Psoas muscle (tissue), 7 donors: ENCODE measurements at regions not wholly inside any gene's neighbourhood (a gene's known extent, or its start where the extent isn't known, plus 50 kb on each side); places are given as distances from the start of the nearest gene placed in this dataset.
"Not testable (repeated sequence)": the region's sequence is repeated elsewhere in the genome, so short reads cannot be mapped to it uniquely, and the experiment has no call there.

Source experiments
- ATAC-seq, 4 donors: fragments of 200-7000 bp; cut with Tn5 transposase; one replicate each; pipeline ENCODE4 v1.9.1; 2020; ENCODE audit warnings: moderate library complexity in 3 of 4, mild to moderate bottlenecking in 2 of 4
- DNase-seq, 2 donors: peaks; one replicate each; pipeline ENCODE4 v3.0.0-alpha.2; 2020
- H3K27ac ChIP-seq: fragments of 200-600 bp; one replicate; pipeline ENCODE4 v1.8.0; 2022
- H3K27me3 ChIP-seq, 3 donors: fragments of 200-600 bp in 1 of 3; one replicate each; pipeline versions ENCODE4 v1.6.1 to v1.8.0; 2013 to 2022; ENCODE audit warnings: low read length in 2 of 3, mild to moderate bottlenecking in 2 of 3, moderate library complexity in 1 of 3; ENCODE audit not compliant: insufficient read depth in 3 of 3
- H3K36me3 ChIP-seq, 2 donors: fragments of 200-600 bp in 1 of 2; one replicate each; pipeline versions ENCODE4 v1.6.1 to v1.8.0; 2013 to 2022; ENCODE audit warnings: low read depth in 1 of 2, mild to moderate bottlenecking in 1 of 2, moderate library complexity in 1 of 2; ENCODE audit not compliant: insufficient read depth in 1 of 2
- H3K4me1 ChIP-seq: fragments of 200-600 bp; one replicate; pipeline ENCODE4 v1.8.0; 2022
- H3K4me3 ChIP-seq: fragments of 200-600 bp; one replicate; pipeline ENCODE4 v1.8.0; 2022; ENCODE audit warnings: mild to moderate bottlenecking
- H3K9me3 ChIP-seq: fragments of 200-600 bp; one replicate; pipeline ENCODE4 v1.8.0; 2022
- WGBS, 3 donors: extraction: QIAGEN DNeasy Blood & Tissue Kit; methylation state at CpG; one replicate each; pipeline versions ENCODE4 v1.1.6 to v1.1.7; 2013; 5-methylcytosine and 5-hydroxymethylcytosine counted together
- intact Hi-C, 2 donors: fragments of 100-400 bp; cut with DNase I; formaldehyde crosslinking; loops; one replicate each; pipeline versions ENCODE4 v1.11.0 to v1.14.2; 2022
- TF ChIP-seq, protein P1 (sequence below): fragments of 200-600 bp; IDR thresholded peaks from one replicate; pipeline ENCODE4 v1.8.0; 2022; ENCODE audit warnings: antibody characterized with exemption
- donor health status: healthy with polysubstance abuse.
- donor health status: DM: no; HTN: no; CAD: no; lungs with moderate emphysema.
- donor health status: Bipolar disorder and iron deficiency.
- donor health status: healthy.
- donor health status: DM: yes; HTN: yes; CAD: no.
- donor health status: DM: no; HTN: no; CAD: no.
- donor health status: DM: yes; HTN: yes; CAD: no.

DNA sequence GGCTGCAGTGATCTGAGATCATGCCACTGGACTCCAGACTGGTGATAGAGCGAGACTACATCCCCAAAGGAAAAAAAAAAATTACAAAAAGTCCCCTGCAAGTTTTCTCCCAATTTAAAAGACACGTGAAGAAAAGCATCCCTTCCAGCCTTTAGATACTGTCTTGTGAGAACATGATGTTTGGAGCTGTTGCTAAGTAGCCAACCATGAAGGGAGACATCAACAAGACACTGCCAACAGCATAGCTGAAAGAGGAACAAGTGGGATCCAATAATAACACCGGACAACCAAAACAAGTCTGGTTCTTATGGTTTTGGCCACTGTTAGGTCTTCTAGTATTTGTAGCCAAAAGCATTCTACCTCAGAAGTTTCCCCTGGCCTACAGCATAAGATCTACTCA, 118.9 kb upstream of the CCDC180 start:
- ATAC-seq, result no peak
- DNase-seq, result no peak
- Histone ChIP-seq H3K4me3 (no peak overlapping the region), H3K4me1 (no peaks in the 10 kb centered on the region), H3K9me3 (no peaks in the 10 kb centered on the region), H3K27me3 (peaks cover 0 to 2% (median 0%) of the 10 kb centered on the region in 3 donors), H3K27ac (no peak overlapping the region), H3K36me3 (no peaks in the 10 kb centered on the region)
- TF ChIP-seq, protein P1, sequence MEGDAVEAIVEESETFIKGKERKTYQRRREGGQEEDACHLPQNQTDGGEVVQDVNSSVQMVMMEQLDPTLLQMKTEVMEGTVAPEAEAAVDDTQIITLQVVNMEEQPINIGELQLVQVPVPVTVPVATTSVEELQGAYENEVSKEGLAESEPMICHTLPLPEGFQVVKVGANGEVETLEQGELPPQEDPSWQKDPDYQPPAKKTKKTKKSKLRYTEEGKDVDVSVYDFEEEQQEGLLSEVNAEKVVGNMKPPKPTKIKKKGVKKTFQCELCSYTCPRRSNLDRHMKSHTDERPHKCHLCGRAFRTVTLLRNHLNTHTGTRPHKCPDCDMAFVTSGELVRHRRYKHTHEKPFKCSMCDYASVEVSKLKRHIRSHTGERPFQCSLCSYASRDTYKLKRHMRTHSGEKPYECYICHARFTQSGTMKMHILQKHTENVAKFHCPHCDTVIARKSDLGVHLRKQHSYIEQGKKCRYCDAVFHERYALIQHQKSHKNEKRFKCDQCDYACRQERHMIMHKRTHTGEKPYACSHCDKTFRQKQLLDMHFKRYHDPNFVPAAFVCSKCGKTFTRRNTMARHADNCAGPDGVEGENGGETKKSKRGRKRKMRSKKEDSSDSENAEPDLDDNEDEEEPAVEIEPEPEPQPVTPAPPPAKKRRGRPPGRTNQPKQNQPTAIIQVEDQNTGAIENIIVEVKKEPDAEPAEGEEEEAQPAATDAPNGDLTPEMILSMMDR, result no peak
- WGBS, 3 donors, result 53 to 69% (median 54%) methylated on average over 3 of the region's 3 CpGs
- intact Hi-C loops, result no loop called here

DNA sequence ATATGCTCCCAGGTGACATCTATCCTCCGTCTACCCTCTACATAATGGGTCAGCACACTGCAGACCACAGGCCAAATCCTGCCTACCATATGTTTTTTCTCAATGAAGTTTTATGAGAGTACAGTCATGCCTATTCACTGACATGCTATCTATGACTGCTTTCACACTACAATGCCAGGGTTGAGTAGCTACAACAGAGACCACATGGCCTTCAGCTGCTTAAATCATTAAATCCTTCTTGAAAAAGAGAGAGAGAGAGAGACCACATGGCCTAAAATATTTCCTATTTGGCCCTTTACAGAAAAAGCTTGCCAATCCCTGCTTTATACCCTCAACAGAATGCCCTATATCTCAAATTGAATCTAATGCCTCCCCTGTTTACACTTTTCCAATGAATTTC, 119.8 kb upstream of the CCDC180 start:
- 35 to 64% (median 44%) methylated on average over 1 of the region's 1 CpG for WGBS, 3 donors
- H3K9me3 ChIP-seq, ATAC-seq, DNase-seq, intact Hi-C loops, H3K4me3 ChIP-seq, H3K36me3 ChIP-seq, H3K4me1 ChIP-seq, H3K27me3 ChIP-seq, H3K27ac ChIP-seq: not testable (repeated sequence)

DNA sequence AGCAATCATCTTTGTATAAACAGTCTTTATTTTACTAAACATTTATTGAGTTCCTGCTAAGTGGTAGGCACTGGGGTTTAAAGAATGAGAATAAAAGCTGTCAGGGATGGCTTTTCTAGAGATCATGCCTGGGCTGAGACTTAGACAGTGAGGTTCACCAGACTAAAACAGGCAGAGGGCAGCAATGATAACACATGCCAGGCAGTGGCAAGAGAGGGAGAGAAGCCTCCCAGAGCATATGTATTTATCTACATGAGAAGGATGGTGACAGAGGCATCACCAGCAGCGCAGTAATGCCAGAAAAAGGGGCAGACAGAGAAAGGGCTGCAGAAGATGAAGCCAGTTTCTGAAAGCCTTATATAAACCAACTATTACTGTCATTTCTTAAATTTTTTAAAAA, 121.0 kb upstream of the CCDC180 start:
- 90 to 95% (median 93%) methylated on average over 1 of the region's 1 CpG for WGBS, 3 donors
- Histone ChIP-seq H3K27me3 (peaks cover 0 to 2% (median 0%) of the 10 kb centered on the region in 3 donors), H3K4me1 (no peaks in the 10 kb centered on the region), H3K27ac (no peak overlapping the region), H3K36me3 (no peaks in the 10 kb centered on the region), H3K4me3 (no peak overlapping the region), H3K9me3 (no peaks in the 10 kb centered on the region)
- TF ChIP-seq, protein P1, result no peak
- DNase-seq (no peak), ATAC-seq (no peak)
- intact Hi-C loops, result no loop called here

DNA sequence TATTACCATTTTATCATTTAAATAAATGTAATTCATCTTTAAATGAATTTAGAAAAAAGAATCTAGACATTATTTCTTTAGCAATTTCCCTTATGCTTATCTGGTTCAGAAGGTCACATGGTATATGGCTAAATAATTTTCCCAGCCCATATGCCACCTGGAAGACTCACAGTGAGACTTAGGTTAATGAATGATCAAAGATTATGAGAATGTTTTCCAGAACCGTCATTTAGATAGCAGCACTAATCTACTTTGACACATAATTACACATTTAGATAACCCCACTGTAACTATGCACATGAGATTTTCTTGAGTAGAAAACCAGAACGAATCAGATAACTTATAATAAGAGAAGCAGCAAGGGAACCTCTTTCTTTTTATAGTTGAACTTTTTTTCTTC, 124.9 kb upstream of the CCDC180 start:
- H3K4me3 ChIP-seq, H3K27ac ChIP-seq, DNase-seq, H3K4me1 ChIP-seq, intact Hi-C loops, H3K27me3 ChIP-seq, H3K9me3 ChIP-seq, ATAC-seq, H3K36me3 ChIP-seq: not testable (repeated sequence)
- 71 to 83% (median 75%) methylated on average over 2 of the region's 2 CpGs for WGBS, 3 donors

DNA sequence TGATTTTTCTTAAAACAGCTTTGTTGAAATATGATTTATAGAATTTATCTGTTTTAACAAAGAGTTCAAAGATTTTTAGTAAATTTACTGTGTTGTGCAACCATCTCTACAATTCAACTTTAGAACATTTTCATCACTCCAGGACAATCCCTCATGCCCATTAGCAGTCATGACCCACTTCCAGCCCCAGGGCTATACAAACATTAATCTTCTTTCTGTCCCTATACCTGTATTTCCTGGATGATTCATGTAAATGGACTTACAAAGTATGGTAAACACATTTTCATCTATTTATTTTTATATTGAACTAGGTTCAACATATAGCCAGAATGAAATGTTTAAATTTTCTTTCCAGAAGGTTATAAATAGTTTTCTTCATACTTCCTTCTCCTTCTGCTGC, 127.8 kb upstream of the CCDC180 start:
- no peaks in the 10 kb centered on the region for H3K27me3 ChIP-seq
- no peaks in the 10 kb centered on the region for H3K4me1 ChIP-seq
- DNase-seq (no peak), ATAC-seq (no peak)
- no peaks in the 10 kb centered on the region for H3K9me3 ChIP-seq
- TF ChIP-seq, protein P1, result no peak
- no peaks in the 10 kb centered on the region for H3K36me3 ChIP-seq
- no peak overlapping the region for H3K27ac ChIP-seq
- intact Hi-C loops, result no loop called here
- no peak overlapping the region for H3K4me3 ChIP-seq

DNA sequence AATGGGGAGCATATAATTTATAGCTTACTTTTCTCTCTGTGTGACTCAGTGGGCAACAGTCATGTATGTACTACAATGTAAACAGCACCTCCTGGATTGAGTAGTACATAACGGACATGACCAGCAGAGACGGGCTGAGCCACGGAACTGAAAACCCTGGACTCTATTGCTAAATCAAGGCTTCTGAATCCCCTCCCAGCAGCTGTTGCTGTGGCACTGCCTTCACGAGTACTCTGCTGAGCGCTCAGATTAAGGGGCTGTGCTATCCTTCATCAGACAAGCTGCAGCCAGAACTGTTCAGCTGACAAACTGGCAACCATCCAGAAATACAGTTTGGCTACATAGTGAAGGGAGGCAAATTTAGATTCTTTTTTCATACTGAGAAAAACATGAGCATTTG, 131.3 kb upstream of the CCDC180 start:
- ATAC-seq (no peak), DNase-seq (peak in 1 of 2 donors; percentile 19)
- WGBS, 3 donors, result 16 to 28% (median 18%) methylated on average over 5 of the region's 5 CpGs
- no peak overlapping the region for H3K4me3 ChIP-seq
- H3K4me1 ChIP-seq, result no peaks in the 10 kb centered on the region
- TF ChIP-seq, protein P1, result no peak
- H3K9me3 ChIP-seq, result no peaks in the 10 kb centered on the region
- H3K27me3 ChIP-seq, result no peaks in the 10 kb centered on the region
- no peak overlapping the region for H3K27ac ChIP-seq
- no peaks in the 10 kb centered on the region for H3K36me3 ChIP-seq
- intact Hi-C loops, result no loop called here

DNA sequence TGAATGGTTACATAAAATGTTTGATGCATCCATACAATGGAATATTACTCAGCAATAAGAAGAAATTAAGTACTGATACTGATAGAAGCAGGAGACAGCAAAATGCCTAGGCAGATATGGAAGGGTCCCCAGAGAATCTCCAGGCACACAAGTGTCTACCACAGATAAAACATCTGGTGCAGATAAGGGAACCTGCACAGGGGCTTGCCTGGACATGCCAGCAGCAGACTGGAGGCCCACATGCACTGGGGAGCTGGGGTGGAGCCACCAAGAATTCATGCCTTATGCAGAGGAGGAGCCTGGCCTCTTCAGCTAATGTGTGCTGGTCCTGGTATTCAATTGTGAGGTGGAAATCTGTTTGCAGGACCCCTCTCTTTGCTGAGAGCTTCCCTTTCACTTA, 129.2 kb upstream of the CTSV start:
- peak in 1 of 2 donors; percentile 20 for DNase-seq
- ATAC-seq, intact Hi-C loops, H3K36me3 ChIP-seq, H3K4me1 ChIP-seq, H3K9me3 ChIP-seq, H3K27me3 ChIP-seq, H3K27ac ChIP-seq, H3K4me3 ChIP-seq: not testable (repeated sequence)

DNA sequence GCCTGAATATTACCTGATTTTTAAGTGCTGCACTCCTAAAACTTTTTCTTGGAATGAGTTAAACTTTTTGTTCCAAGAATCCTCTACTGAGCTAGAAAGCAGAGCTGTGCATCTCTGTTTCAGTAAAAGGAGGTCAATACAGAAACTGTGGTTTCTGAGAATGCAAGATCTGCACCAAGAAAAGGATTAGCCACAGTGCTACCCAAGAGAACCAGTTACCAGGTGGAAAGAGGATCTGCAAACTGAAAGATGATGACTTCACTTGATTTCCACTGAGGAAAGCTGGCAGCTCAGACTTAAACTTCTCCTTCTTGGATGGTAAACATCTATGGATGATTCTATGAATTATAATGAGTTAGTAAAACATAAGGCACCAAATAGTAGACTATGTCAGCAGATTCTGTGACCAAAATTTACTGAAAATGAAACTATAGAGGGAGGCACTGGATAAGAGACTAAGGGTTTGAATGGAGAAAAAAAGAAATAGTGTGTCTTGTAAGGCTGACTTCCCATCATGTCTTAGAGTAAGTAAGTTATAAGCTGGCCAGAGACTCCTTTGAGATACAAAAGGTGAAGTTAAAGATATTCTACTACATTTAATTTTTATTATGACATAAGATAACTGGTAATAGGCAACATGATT, 127.7 kb upstream of the CTSV start:
- H3K4me3 ChIP-seq, H3K27ac ChIP-seq, ATAC-seq, DNase-seq, H3K4me1 ChIP-seq, H3K9me3 ChIP-seq, H3K27me3 ChIP-seq, intact Hi-C loops, H3K36me3 ChIP-seq: not testable (repeated sequence)
